ENCODE measurements at regions not wholly inside any gene's neighbourhood (a gene's known extent, or its start where the extent isn't known, plus 50 kb on each side); places are given as distances from the start of the nearest gene placed in this dataset.

- TF ChIP-seq CTCF (IDR thresholded peaks at IDR 0.05) = no peak
- no peak for TF ChIP-seq POLR2A (IDR thresholded peaks at IDR 0.05)
- TF ChIP-seq POLR2AphosphoS5 (IDR thresholded peaks at IDR 0.05) = no peak
Measured at GRCh38 chr5:142235870-142236672, 88.8 kb downstream of the SPRY4 start.

Data from upper lobe of left lung (tissue), 4 donors.